D341Med (cell line): ENCODE measurements at regions not wholly inside any gene's neighbourhood (a gene's known extent, or its start where the extent isn't known, plus 50 kb on each side); places are given as distances from the start of the nearest gene placed in this dataset.

Experiments used
- DNase-seq: peaks from one replicate; pipeline ENCODE4 v3.0.0; 2012; ENCODE audit warnings: low spot score

DNA sequence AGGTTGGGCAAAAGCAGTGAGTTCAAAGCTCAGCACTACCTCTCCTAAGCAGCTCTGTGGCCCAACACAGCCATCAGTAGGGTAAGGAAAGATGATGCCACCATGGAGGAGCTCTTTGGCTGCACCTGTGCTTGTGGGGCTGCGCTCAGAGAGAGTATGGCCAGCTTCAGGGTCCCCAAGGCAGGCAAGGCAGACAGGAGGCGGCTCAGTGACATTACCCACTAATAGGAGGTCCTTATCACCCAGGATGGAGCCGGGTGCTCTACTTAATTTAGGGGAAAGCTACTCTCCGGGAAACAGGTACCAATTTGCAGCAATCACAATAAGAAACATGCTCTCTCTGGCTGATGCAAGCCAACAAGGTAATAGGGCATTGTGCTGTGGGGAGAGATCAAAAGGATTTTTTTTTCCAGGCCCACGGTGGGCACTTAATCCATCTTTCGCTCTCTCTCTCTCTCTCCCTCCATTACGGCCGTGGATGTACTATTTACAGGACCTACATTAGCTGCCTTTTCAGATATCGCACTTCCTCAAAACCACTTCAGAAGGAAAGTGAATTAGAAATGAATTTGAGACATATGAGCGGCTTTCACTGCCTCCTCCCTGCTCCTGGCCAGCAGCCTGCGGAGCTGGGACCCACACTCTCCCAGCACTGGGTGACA, 446.3 kb downstream of the SOX6 start:
- DNase-seq = no peak

GRCh38 chr11:15910761-15911160, 445.6 kb downstream of the SOX6 start:
- DNase-seq = no peak

DNA sequence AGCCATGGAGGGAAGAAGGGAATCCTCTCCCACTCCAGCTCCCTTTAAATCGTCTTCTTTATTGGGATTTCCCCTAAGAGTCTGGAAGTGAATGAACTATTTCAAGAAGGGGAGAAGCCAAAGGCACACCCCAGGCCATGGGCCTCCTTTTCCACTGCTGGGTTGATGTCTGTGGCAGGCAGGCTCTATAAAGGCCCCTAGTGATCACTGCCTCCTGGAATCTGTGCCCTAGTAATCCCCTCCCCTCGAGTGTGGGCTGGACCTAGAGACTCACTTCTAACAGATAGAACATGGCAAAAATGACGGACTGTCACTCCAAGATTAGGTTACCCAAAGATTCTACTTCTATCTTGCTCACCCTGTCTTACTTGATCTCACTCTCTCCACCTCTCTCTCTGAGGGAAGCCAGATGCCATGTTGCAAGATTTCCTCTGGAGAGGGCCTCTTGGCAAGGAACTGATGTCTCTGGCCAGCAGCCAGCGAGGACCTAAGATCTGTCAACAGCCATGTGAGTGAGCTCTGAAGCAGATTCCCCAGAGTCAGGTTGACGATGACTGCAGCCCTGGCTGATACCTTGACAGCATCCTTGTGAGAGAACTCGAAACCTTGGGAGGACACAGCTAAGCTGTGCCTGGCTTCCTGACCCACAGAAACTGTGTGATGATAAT, 444.8 kb downstream of the SOX6 start:
- DNase-seq = no peak

DNA sequence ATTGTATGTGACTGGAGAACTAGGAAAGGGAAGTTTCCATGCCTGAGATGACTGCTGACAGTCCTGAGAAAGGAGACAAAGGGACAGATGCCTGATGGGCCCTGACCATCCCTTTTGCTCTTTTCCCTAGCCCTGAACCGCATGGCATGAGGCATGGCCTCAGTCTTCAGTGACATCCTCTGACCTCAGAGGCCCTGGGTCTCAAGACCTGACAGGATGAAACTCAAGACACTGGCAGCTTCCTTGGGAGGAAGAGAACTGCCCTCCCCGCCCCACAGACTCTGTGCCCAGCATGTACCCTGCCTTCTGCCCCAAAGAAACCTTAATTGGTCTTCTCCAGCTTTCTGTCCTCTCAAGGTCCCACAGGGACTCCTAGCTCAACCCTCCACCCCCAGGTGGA, 444.1 kb downstream of the SOX6 start:
- DNase-seq = no peak

- DNase-seq = no peak
Measured at GRCh38 chr11:15912825-15913224, 443.5 kb downstream of the SOX6 start.

DNA sequence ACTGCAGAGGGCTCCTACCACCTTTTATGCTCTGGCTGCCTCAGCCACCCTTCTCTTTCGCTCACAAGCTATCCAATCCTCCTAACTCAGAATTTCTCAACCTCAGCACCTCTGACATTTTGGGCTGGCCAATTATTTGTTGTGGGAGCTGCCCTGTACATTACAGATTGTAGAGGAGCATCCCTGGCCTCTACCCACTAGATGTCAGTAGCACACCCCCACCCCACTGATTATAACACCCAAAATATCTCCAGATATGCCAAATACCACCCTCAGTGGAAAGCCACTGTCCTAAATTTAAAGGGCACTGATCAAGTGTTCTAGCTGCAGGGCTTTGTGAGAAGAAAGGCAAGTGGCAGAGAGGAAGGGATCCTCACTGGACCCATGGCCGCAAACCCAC, 443.1 kb downstream of the SOX6 start:
- DNase-seq = no peak
